Endothelial cell of umbilical vein (primary cell): ENCODE measurements at regions not wholly inside any gene's neighbourhood (a gene's known extent, or its start where the extent isn't known, plus 50 kb on each side); places are given as distances from the start of the nearest gene placed in this dataset.

Experiments used
- MYC ChIP-seq: IDR thresholded peaks from one replicate; pipeline ENCODE4 v1.6.1; 2011; ENCODE audit warnings: mild to moderate bottlenecking, low read depth, low read length
- POLR2A ChIP-seq: IDR thresholded peaks from 2 replicates; pipeline ENCODE4 v1.6.1; 2012; ENCODE audit warnings: low read depth, mild to moderate bottlenecking, control low read depth, low read length

- TF ChIP-seq MYC, result no peak
- no peak for TF ChIP-seq POLR2A
Measured at GRCh38 chr16:26913851-26914250, 152.9 kb upstream of the C16orf82 start.
